KOPT-K1 (cell line): ENCODE measurements at regions not wholly inside any gene's neighbourhood (a gene's known extent, or its start where the extent isn't known, plus 50 kb on each side); places are given as distances from the start of the nearest gene placed in this dataset.

Experiments used
- H3K27ac ChIP-seq: fragments of 200-600 bp; sonication (generic); 2 replicates; pipeline ENCODE4 v1.5.1; 2016; ENCODE audit warnings: antibody characterized with exemption, mild to moderate bottlenecking, low read depth, low read length; ENCODE audit not compliant: poor library complexity, severe bottlenecking
- H3K36me3 ChIP-seq: fragments of 200-600 bp; sonication (generic); 2 replicates; pipeline ENCODE4 v1.5.1; 2017; ENCODE audit warnings: antibody characterized with exemption, mild to moderate bottlenecking, low read length, moderate library complexity; ENCODE audit not compliant: insufficient read depth
- H3K9me3 ChIP-seq: fragments of 200-600 bp; sonication (generic); 2 replicates; pipeline ENCODE4 v1.5.1; 2017; ENCODE audit warnings: antibody characterized with exemption, low read length, mild to moderate bottlenecking; ENCODE audit not compliant: insufficient read depth, poor library complexity, severe bottlenecking

- Histone ChIP-seq H3K9me3 (peaks cover 5% of the 10 kb centered on the region), H3K27ac (no peak overlapping the region), H3K36me3 (no peaks in the 10 kb centered on the region)
Observed at GRCh38 chr5:158552241-158552640, 547.5 kb downstream of the EBF1 start.

- Histone ChIP-seq H3K36me3 (no peaks in the 10 kb centered on the region), H3K9me3 (peaks cover 5% of the 10 kb centered on the region), H3K27ac (no peak overlapping the region)
Observed at GRCh38 chr5:158549311-158549710, 550.4 kb downstream of the EBF1 start.

- Histone ChIP-seq H3K27ac (no peak overlapping the region), H3K36me3 (no peaks in the 10 kb centered on the region), H3K9me3 (peaks cover 5% of the 10 kb centered on the region)
Observed at GRCh38 chr5:158546748-158547147, 553.0 kb downstream of the EBF1 start.

- H3K9me3 ChIP-seq = peaks cover 5% of the 10 kb centered on the region
- no peaks in the 10 kb centered on the region for H3K36me3 ChIP-seq
- H3K27ac ChIP-seq = no peak overlapping the region
Observed at GRCh38 chr5:158545949-158546530, 553.7 kb downstream of the EBF1 start.

- peaks cover 4% of the 10 kb centered on the region for H3K9me3 ChIP-seq
- H3K36me3 ChIP-seq = no peaks in the 10 kb centered on the region
- H3K27ac ChIP-seq = no peak overlapping the region
Observed at GRCh38 chr5:158544388-158545339, 555.1 kb downstream of the EBF1 start.

- H3K9me3 ChIP-seq = no peaks in the 10 kb centered on the region
- no peaks in the 10 kb centered on the region for H3K36me3 ChIP-seq
- no peak overlapping the region for H3K27ac ChIP-seq
Observed at GRCh38 chr5:158543539-158544387, 556.0 kb downstream of the EBF1 start.

- no peaks in the 10 kb centered on the region for H3K9me3 ChIP-seq
- no peak overlapping the region for H3K27ac ChIP-seq
Observed at GRCh38 chr5:158541536-158542297, 558.0 kb downstream of the EBF1 start.

GRCh38 chr5:158538506-158539074, 561.1 kb downstream of the EBF1 start:
- H3K9me3 ChIP-seq = no peaks in the 10 kb centered on the region
- no peaks in the 10 kb centered on the region for H3K36me3 ChIP-seq
- H3K27ac ChIP-seq = no peak overlapping the region

More at GRCh38 chr5:158541536-158542297, 558.0 kb downstream of the EBF1 start:
- no peaks in the 10 kb centered on the region for H3K36me3 ChIP-seq

GRCh38 chr5:158537366-158537765, 562.4 kb downstream of the EBF1 start:
- Histone ChIP-seq H3K9me3 (no peaks in the 10 kb centered on the region), H3K36me3 (no peaks in the 10 kb centered on the region), H3K27ac (no peak overlapping the region)

GRCh38 chr5:158534203-158534602, 565.5 kb downstream of the EBF1 start:
- Histone ChIP-seq H3K27ac (no peak overlapping the region), H3K36me3 (no peaks in the 10 kb centered on the region), H3K9me3 (no peaks in the 10 kb centered on the region)

- Histone ChIP-seq H3K9me3 (no peaks in the 10 kb centered on the region), H3K36me3 (no peaks in the 10 kb centered on the region), H3K27ac (no peak overlapping the region)
Observed at GRCh38 chr5:158532739-158533138, 567.0 kb downstream of the EBF1 start.

- H3K9me3 ChIP-seq = no peaks in the 10 kb centered on the region
Observed at GRCh38 chr5:158531860-158532259, 567.9 kb downstream of the EBF1 start.

GRCh38 chr5:158530115-158530514, 569.6 kb downstream of the EBF1 start:
- no peaks in the 10 kb centered on the region for H3K9me3 ChIP-seq
- no peak overlapping the region for H3K27ac ChIP-seq
- H3K36me3 ChIP-seq = no peaks in the 10 kb centered on the region

More at GRCh38 chr5:158531860-158532259, 567.9 kb downstream of the EBF1 start:
- H3K36me3 ChIP-seq = no peaks in the 10 kb centered on the region
- no peak overlapping the region for H3K27ac ChIP-seq

GRCh38 chr5:158529454-158529853, 570.3 kb downstream of the EBF1 start:
- no peaks in the 10 kb centered on the region for H3K36me3 ChIP-seq
- no peak overlapping the region for H3K27ac ChIP-seq
- no peaks in the 10 kb centered on the region for H3K9me3 ChIP-seq
